MV-4-11 (cell line): ENCODE measurements at regions not wholly inside any gene's neighbourhood (a gene's known extent, or its start where the extent isn't known, plus 50 kb on each side); places are given as distances from the start of the nearest gene placed in this dataset.

Experiments
- DNase-seq: peaks from one replicate; lab custom pipeline; 2025; lab: John Stamatoyannopoulos, UW

DNA sequence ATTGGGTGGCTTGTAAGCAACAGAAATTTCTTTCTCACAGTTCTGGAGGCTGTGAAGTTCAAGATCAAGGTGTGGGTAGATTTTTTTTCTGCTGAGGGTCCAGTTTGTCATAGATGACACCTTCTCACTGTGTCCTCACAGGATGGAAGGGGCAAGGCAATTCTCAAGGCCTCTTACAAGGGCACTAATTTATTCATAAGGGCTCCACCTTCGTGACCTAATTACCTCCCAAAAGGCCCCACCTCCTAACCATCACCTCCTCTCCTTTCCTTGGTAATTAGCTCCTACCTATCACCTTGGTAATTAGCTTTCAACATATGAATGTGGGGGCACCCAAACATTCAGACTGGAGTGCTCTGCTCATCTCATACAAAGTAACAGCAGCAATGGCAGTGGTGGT is 92.3 kb upstream of the CD44 start:
- DNase-seq: no peak

DNA sequence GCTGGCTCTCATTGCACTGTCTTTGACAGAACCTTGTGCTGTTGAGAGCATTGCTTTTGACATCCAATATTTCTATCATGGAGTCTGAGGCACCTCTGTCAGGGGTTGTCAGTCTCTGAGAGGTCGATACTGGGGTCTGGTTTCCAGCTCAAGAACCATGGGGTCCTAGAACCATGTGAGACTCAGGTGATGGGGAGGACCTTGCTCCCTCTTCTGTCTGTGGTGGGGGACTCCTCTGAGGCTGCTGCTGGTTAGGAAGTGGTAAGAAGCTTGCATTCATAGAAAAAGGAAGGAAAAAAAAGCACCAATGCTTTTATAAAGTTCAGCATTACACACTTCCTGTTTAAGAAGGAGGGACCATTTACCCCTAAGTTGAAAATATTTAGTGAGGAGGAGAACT is 91.8 kb upstream of the CD44 start:
- DNase-seq: peak; percentile 94

- no peak for DNase-seq
Measured at GRCh38 chr11:35047769-35048168, 91.2 kb upstream of the CD44 start.

DNA sequence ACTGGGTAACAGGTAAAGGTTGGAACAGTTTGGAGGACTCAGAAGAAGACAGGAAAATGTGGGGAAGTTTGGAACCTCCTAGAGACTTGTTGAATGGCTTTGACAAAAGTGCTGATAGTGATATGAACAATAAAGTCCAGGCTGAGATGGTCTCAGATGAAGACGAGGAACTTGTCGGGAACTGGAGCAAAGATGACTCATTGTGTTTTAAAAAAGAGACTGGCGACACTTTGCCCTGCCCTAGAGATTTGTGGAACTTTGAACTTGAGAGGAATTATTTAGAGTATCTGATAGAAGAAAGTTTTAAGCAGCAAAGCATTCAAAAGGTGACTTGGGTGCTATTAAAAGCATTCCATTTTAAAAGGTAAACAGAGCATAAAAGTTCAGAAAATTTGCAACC is 90.6 kb upstream of the CD44 start:
- peak; percentile 69 for DNase-seq

GRCh38 chr11:35049859-35050531 is 89.0 kb upstream of the CD44 start:
- peak; percentile 37 for DNase-seq

GRCh38 chr11:35050541-35050995 is 88.4 kb upstream of the CD44 start:
- peak; percentile 99 for DNase-seq

DNA sequence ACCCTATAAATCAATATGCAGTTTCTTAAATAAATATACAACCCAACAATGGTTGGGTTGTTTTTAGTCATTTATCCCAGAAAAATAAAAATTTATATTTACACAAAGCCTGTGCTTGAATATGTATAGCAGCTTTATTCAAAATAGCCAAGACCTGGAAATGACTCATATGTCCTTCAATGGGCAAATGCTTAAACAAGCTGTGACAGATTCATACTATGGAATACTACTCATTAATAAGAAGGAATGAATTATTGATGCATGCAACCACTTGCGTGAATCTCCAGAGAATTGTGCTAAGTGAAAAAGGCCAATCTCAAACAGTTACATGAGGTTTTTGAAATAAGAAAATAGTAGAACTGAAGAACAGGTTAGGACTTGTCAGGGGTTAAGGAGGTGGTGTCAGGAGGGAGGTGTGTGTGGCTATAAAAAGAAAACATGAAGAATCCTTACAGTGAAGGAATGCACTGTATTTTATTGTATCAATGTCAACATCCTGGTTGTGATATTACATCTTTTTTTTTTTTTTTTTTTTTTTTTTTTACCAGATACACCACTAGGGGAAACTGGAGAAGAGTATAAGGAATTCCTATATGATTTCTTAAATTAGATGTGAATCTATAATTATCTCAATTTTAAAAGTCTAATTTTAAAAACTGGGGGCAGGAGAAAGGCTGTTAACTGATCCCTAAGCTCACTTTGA is 82.4 kb upstream of the CD44 start:
- no peak for DNase-seq

- DNase-seq: peak; percentile 63
Measured at GRCh38 chr11:35057926-35058668, 80.9 kb upstream of the CD44 start.

DNA sequence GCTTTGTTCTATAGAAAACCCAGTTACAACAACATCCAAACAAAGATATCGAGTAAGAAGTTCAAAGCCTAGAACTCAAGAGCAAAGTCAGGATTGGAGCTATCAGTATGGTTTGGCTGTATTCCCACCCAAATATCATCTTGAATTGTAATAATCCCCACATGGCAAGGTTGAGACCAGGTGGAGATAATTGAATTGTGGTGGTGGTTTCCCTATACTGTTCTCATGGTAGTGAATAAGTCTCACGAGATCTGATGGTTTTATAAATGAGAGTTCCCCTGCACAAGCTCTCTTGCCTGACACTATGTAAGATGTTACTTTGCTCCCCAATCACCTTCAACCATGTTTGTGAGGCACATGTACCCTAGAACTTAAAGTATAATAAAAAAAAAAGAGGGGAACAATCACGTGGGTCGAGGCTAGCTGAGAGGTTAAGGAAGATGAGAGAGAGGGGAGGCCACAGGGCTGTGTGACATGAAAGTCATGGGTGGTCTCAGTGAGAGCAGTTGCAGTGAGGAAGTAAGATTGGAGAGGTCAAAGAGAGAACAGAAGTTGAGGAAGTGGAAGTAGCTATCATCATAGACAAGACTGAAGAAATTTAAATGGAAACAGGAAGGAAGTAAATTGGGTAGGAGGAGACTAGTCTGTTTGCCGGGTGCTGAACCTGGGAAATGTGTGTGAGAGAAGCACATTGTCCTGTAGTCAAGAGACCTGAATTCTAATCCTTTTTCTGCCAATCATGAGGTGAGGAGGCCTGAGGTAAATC is 80.1 kb upstream of the CD44 start:
- peak; percentile 90 for DNase-seq

DNA sequence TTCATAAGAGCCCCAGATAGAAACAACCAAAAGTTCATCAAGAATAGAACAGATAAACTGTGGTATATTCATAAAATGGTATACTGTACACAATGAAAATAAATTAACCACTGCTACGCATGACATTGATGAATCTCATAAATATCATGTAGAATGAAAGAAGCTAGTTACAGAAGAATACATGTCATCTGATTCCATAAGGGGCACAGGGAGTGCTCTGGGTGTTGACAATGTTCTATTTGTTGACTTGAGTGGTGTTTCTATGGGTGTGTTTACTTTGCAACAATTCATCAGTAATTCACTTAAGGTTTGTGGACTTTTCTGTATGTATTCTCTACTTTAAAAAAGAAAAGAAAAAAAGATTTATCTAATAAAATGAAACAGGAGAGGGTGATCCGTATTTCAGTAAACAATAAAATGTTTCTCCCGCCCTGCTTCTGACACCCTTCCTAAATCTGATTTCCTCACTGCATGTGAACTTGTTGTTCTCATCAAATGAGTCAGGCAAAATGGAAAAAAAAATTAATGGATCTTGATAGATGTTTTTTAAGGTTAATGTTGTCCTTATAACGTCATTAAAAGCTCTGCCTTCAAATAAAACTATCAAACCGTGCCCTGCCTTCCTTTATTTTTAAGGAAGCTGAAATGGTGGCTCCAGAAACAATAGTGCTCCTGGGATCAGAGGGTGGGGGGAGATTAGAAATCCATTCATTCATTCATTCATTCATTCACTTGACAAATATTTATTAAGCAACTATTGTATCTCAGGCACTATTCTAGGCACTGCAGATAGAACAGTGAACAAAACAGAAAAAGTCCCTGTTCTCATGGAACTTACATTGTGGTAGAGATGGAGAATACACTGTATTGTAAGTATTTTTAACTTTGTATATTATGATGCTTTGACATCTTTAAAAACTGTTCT is 77.2 kb upstream of the CD44 start:
- no peak for DNase-seq

DNA sequence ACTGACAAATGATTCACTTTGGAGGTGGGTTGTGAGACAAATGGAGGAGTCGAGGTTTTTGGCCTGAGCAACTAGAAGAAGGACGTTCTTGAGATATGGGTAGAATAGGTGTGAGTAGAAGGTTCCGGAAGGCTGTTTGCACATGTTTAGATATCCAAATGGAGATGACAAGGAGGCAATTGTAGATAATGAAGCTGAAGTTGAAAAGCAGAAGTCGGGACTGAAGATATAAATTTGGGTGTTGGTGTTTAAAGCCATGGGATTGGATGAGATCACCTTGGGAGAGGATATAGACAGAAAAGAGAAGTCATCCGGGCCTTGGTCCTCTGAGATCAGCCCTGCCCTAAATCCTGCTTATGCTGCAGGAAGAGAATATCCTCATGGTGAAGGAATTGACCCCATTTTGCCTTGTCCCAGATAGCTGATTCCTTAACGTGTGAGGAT is 75.5 kb upstream of the CD44 start:
- peak; percentile 68 for DNase-seq

- DNase-seq: no peak
Measured at GRCh38 chr11:35064114-35064800, 74.7 kb upstream of the CD44 start.

DNA sequence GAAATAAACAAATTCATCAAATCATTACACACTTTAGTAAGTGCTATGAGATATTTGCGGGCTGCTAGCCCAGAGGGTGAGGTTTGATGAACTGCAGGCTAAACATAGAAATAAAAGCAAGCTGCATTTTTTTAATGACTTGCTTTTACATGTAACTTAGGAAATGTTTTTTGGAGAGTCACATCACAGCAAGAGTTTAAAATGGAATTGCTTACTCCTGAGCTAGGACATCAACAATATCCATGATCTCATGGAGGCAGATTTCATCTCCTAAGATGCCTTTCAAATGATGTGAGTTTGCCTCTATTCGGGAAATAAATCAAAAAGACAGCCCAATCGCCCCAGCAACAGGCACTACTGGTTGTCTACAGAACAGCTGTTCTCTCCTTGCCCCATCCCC is 73.4 kb upstream of the CD44 start:
- no peak for DNase-seq

DNA sequence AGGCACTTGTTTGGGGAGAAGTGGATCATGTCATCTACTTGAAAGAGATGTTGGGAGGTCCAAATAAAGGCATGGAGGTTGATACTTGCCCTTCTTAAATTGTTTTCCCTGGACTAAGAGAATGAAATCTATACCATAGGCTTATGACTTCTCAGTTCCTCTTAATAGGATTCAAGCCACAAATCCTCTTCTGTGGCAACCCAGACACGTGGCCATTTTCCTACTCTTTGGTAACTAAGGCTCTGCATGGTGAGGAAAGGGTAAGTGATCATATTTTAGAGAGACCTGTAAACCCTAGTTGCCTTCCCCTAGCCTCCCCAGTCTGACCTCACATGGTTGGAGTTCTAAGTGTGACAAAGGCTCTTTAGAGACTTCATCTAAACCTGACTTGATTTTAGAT is 72.9 kb upstream of the CD44 start:
- DNase-seq: peak; percentile 97

DNA sequence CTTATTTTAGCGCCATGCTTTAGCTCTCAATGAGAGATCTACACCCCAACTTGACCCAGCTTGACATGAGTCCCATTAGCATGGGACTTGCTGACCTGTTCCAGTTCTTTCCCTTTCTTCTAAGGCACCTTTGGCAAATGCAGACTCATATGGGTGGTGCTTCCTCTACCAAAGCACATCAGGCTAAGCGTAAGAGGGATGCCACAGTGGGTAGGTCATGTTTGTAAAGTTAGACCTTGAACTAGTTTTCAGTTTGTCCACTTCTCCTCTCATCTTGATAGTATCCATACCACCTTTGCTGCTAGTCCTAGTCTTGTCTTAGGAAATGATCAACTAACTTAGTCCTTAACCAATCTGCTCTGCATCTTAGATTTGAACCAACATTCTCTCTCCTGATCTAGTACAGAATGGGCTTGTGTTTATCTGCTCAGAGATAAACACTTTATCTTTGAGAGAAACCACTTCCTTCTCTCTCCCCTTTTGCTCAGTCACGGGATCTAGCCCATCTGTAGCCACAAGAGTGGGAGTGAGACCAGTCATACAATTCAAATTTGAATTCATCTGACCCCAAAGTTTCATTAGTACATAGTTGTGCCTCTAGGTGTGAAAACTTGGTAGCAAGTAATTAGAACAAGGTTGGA is 72.1 kb upstream of the CD44 start:
- peak; percentile 60 for DNase-seq

DNA sequence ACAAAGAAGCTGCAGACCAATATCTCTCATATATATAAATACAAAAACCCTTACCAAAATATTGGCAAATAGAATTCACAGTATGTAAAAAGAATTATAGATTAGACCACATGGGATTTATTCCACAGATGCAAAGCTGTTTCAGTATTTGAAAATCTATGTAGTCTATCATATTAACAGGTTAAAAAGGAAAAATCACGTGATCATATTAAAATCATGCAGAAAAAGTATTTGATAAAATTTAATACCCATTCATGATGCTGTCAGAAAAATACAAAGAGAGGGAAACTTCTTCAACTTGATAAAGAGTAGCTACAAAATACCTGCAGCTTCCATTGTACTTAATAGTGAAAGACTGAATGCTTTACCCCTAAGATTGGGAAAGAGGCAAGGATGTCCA is 67.2 kb upstream of the CD44 start:
- no peak for DNase-seq

DNA sequence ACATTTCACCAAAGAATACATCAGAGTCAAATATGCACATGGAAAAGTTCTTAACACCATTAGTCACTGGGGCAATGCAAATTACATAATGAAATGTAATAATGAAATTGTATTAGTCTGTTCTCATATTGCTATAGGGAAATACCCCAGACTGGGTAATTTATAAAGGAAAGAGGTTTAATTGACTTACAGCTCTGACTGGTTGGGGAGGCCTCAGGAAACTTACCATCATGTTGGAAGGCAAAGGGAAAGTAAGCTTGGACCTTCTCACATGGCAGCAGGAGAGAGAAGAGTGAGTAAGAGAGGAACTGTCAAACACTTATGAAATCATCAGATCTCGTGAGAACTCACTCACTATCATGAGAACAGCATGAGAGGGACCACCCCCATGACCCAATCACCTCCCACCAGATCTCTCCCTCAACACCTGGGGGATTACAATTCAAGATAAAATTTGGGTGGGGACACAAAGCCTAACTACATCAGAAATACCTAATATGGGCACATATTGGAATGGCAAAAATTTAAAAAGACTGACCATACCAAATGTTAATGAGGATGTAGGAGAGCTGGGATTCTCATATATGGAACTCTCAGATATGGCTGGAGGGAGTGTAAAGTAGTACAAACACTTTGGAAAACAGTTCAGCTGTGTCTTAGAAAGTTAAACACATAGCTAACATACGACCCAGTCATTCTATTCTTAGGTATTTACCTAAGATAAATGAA is 65.1 kb upstream of the CD44 start:
- DNase-seq: peak; percentile 81

DNA sequence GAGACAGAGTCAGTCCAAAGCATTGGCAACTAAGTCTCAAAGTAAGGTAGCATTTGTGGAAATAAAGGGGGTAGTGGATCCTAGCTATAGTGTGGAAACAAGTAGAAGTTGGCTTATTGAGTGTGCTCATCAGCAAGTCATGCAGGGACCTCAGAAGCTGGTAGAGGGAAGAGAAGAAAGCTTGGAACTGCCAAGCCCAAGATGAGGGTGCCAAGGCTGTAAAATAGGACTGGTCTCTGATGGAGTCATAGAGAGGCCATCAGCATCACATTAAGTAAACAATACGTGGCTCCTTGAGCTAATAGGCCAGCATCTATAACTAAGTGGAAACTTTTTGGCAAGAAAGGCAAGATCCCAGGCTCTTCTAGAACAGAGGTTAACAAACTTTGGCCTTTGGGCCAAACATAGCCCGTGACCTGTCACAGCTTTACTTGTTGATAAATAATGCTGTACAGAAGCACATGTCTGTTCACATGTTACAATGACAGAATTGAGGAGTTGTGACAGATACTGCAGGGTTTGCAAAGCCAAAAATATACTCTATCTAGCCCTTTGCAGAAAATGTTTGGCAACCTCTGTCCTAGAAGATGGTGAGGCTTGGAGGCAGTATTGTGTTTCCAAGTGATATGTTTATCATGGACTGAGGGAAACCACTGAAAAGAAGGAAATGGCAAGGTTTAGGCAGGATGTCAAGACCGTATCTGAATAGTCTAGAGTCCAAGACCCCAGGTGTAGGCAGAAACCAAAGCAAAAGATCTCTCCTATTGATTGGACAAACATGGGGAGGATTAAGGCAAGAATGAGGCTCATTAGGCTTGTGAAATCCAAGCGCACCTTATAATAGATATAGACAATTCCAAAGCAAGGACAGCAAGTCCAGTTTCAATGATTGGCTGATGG is 62.5 kb upstream of the CD44 start:
- no peak for DNase-seq
